HL-60 (cell line): ENCODE measurements at regions not wholly inside any gene's neighbourhood (a gene's known extent, or its start where the extent isn't known, plus 50 kb on each side); places are given as distances from the start of the nearest gene placed in this dataset.

ENCODE experiments used
- DNase-seq, 2 experiments: peaks; one replicate each; pipeline ENCODE4 v3.0.0-alpha.2; 2010 to 2020; ENCODE audit warnings: low read depth in 1 of 2, low spot score in 1 of 2
- H3K27ac ChIP-seq: fragments of 250-450 bp; sonication (Bioruptor Pico); replicated peaks from 2 replicates; pipeline ENCODE4 v1.5.1; 2020; ENCODE audit warnings: mild to moderate bottlenecking, moderate library complexity
- H3K27me3 ChIP-seq: fragments of 250-450 bp; sonication (Bioruptor Pico); 2 replicates; pipeline ENCODE4 v1.5.1; 2021; ENCODE audit warnings: mild to moderate bottlenecking, moderate library complexity; ENCODE audit not compliant: insufficient read depth, poor library complexity, severe bottlenecking
- H3K4me3 ChIP-seq: replicated peaks from 2 replicates; pipeline ENCODE4 v1.5.1; 2011; ENCODE audit warnings: mild to moderate bottlenecking, control low read depth, low read length; ENCODE audit not compliant: insufficient read depth
- GABPA ChIP-seq: IDR thresholded peaks from 2 replicates; pipeline ENCODE4 v1.6.1; 2012; ENCODE audit warnings: low read depth
- POLR2AphosphoS5 ChIP-seq: IDR thresholded peaks from 2 replicates; pipeline ENCODE4 v1.6.1; 2012; ENCODE audit warnings: low read depth
- REST ChIP-seq: IDR thresholded peaks from 2 replicates; pipeline ENCODE4 v1.6.1; 2012; ENCODE audit warnings: low read depth; ENCODE audit not compliant: insufficient replicate concordance
- SPI1 ChIP-seq: IDR thresholded peaks from 2 replicates; pipeline ENCODE4 v1.6.1; 2012; ENCODE audit warnings: low read depth, mild to moderate bottlenecking, borderline replicate concordance
- TF ChIP-seq, protein P1 (sequence below): IDR thresholded peaks from one replicate; pipeline ENCODE4 v1.5.1; 2011; ENCODE audit warnings: low read length, control low read depth, inconsistent platforms; ENCODE audit not compliant: insufficient read depth

GRCh38 chr7:136294977-136295376 is 317.8 kb upstream of the MTPN start:
- no peak overlapping the region for H3K27ac ChIP-seq
- TF ChIP-seq, protein P1, sequence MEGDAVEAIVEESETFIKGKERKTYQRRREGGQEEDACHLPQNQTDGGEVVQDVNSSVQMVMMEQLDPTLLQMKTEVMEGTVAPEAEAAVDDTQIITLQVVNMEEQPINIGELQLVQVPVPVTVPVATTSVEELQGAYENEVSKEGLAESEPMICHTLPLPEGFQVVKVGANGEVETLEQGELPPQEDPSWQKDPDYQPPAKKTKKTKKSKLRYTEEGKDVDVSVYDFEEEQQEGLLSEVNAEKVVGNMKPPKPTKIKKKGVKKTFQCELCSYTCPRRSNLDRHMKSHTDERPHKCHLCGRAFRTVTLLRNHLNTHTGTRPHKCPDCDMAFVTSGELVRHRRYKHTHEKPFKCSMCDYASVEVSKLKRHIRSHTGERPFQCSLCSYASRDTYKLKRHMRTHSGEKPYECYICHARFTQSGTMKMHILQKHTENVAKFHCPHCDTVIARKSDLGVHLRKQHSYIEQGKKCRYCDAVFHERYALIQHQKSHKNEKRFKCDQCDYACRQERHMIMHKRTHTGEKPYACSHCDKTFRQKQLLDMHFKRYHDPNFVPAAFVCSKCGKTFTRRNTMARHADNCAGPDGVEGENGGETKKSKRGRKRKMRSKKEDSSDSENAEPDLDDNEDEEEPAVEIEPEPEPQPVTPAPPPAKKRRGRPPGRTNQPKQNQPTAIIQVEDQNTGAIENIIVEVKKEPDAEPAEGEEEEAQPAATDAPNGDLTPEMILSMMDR: no peak
- DNase-seq: no peak

DNA sequence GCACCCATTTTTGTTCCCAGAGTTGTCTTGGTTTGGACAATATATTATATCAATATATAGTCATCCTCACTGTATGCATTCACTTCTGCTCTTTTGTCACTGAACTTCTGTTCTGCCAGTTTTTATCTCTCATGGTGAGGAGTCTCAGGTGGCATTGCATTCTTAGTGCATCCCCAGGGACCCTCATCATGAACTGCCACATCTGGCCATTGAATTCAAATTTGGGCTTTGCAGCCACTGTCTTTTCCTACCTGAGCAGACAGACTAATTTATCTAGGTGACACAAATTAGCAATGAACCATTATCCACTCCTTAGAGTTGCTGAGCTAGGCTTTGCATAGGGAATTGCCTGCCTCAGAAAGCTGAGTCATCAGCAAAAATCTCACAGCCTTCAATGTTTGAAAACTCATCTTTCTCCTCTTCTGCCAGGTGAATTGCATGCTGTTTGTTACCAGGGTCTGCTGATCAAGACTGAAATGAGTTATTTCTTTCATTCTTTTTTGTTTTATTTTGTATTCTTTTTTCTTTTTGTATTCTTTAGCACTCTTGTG is 316.8 kb upstream of the MTPN start:
- no peak overlapping the region for H3K27ac ChIP-seq

More at GRCh38 chr7:136294977-136295376, 317.8 kb upstream of the MTPN start:
- no peaks in the 10 kb centered on the region for H3K27me3 ChIP-seq
- H3K4me3 ChIP-seq: no peak overlapping the region

DNA sequence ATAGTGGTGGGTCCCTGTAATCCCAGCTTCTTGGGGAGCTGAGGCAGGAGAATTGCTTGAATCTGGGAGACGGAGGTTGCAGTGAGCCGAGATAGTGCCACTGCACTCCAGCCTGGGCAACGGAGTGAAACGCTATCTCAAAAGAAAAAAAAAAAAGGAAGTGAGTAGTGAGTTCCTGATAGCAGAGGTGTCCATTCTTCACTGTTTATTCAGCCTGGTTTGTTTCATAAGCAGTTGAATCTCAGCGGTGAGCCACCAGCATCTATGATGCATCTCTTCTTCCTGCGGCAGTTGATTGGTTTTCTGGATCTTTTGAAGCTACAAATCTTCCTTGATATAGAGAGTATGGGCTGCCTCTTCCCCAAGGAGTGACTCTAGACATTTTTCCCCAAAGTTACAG is 316.1 kb upstream of the MTPN start:
- TF ChIP-seq REST (no peak), SPI1 (peak; percentile 58; the same call in 1 of the 2 replicates), GABPA (no peak), POLR2AphosphoS5 (no peak)
- TF ChIP-seq, protein P1: no peak
- H3K27ac ChIP-seq: no peak overlapping the region
- no peaks in the 10 kb centered on the region for H3K27me3 ChIP-seq
- no peak for DNase-seq
- H3K4me3 ChIP-seq: no peak overlapping the region

More for the DNA sequence above, 316.8 kb upstream of the MTPN start:
- no peaks in the 10 kb centered on the region for H3K27me3 ChIP-seq
- no peak for DNase-seq
- no peak for TF ChIP-seq GABPA
- no peak for TF ChIP-seq SPI1
- no peak for TF ChIP-seq REST
- no peak for TF ChIP-seq POLR2AphosphoS5
- TF ChIP-seq, protein P1: no peak
- H3K4me3 ChIP-seq: no peak overlapping the region

DNA sequence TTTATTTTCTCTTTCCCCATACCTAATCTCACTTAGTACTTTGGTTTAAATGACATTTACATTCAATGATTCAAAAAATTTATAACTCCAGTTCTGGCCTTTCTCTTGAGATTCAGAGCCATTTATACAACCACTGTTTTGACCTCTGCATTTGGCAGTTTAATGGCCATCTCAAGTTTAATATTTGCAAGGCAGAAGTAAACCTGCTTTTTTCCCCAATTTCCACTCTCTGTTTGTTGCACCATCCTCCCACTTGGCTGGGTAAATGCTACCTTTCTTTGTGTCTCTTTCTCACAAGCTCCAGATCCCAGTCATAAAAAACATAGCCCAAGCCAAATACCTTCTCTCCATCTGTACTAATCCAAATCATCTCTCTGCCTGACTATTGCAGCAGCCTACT is 315.2 kb upstream of the MTPN start:
- no peak for DNase-seq
- no peak overlapping the region for H3K27ac ChIP-seq
- TF ChIP-seq GABPA: no peak
- TF ChIP-seq SPI1: no peak
- TF ChIP-seq POLR2AphosphoS5: no peak
- TF ChIP-seq REST: no peak
- TF ChIP-seq, protein P1: no peak
- H3K4me3 ChIP-seq: no peak overlapping the region
- H3K27me3 ChIP-seq: no peaks in the 10 kb centered on the region
